ENCODE measurements at regions not wholly inside any gene's neighbourhood (a gene's known extent, or its start where the extent isn't known, plus 50 kb on each side); places are given as distances from the start of the nearest gene placed in this dataset.

DNA sequence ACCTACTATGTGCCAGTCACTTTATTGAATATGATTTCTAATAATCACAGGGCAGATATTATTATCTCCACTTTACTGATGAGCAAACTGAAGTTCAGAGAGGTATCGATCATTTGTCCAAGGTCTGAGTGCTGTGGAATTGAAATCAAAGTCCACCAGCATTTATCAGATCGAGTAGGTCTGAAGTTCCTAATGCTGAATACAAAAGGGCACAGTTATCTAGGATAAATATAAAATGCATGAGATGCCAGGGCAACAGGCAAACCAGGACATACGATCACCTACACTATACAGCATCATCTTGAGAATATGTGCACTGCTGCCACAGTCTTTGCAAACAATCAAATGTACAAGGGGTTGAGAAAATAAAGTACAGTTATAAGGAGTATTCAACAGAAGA is 57.2 kb upstream of the SH3RF1 start:
- TF ChIP-seq POLR2A (IDR thresholded peaks at IDR 0.05) (no peak), CTCF (IDR thresholded peaks at IDR 0.05) (no peak), POLR2AphosphoS5 (IDR thresholded peaks at IDR 0.05) (no peak), EP300 (IDR thresholded peaks at IDR 0.05) (no peak)
